ENCODE measurements at regions not wholly inside any gene's neighbourhood (a gene's known extent, or its start where the extent isn't known, plus 50 kb on each side); places are given as distances from the start of the nearest gene placed in this dataset.

DNA sequence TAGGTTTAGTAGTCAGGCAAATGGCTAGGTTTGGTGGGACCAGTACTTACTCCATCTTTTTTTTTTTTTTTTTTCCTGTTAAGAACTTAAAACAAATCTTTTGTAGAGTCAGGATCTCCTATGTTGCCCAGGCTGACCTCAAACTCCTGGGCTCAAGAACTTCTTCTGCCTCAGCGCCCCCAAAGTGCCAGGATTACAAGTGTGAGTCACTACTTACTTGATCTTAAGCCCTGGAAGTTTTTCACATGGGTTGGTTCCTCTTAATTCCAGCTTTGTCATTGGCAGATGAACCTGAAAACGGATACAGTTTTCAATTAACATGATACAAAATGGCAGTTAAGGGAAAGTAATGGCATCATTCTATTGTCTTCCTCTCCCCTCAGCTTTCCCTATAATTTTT lies 179.4 kb upstream of the JAG1 start:
- RAD21 ChIA-PET (ENCODE audit: unreplicated experiment): no interaction called here
- no peak for DNase-seq (ENCODE audit: low read depth, low spot score)
- Histone ChIP-seq H3K79me2 (ENCODE audit: control insufficient read depth, insufficient read depth, low read length) (no peaks in the 10 kb centered on the region), H3K4me3 (no peak overlapping the region), H2AFZ (ENCODE audit: control insufficient read depth, low read depth, low read length) (no peak overlapping the region), H3K27me3 (replicated peaks in 1 of 2; ENCODE audit: control insufficient read depth in 2 of 2, insufficient read depth in 2 of 2, low read length in 1 of 2) (no peaks in the 10 kb centered on the region; a peak in 1 of 4 replicates), H3K36me3 (ENCODE audit: control insufficient read depth in 2 of 2, insufficient read depth in 2 of 2, low read length in 1 of 2) (no peaks in the 10 kb centered on the region), H3K4me1 (ENCODE audit: control insufficient read depth, insufficient read depth, low read length) (no peaks in the 10 kb centered on the region), H3K4me2 (ENCODE audit: control insufficient read depth, insufficient read depth) (no peak overlapping the region), H3K9me3 (replicated peaks; ENCODE audit: control insufficient read depth, insufficient read depth, low read length) (no peaks in the 10 kb centered on the region), H3K27ac (ENCODE audit: control insufficient read depth, insufficient read depth) (no peak overlapping the region), H4K20me1 (ENCODE audit: control insufficient read depth, insufficient read depth) (no peaks in the 10 kb centered on the region; the same call in 1 of the 2 replicates), H3K9ac (ENCODE audit: control insufficient read depth, insufficient read depth, low read length) (no peak overlapping the region)
- SMC1A ChIA-PET (ENCODE audit: uncharacterized antibody, unreplicated experiment): interaction anchor here (0.6 to 0.8 kb wide), 2 partner anchors 11 to 22 kb away, joined by 3 read pairs; no protein-coding TSS in a partner anchor
- CTCF ChIA-PET: interaction anchor here (0.6 kb wide), 1 partner anchor 314 kb away, joined by 5 read pairs; no protein-coding TSS in a partner anchor
- no peak for ATAC-seq
- no TSS peak for BruUV-seq (replicated peaks)
- FAIRE-seq: no peak
- WGBS (ENCODE audit: insufficient coverage, insufficient replicate concordance, low lambda C conversion rate, missing lambda C conversion rate): 0% methylated on average over 2 of the region's 2 CpGs
- in situ Hi-C loops (cut with MboI): no loop called here
- TF ChIP-seq DPF2 (IDR thresholded peaks at IDR 0.05): no peak
- no peak for TF ChIP-seq NFYA (IDR thresholded peaks at IDR 0.05; ENCODE audit: borderline replicate concordance, low read depth, low read length)
- TF ChIP-seq WRNIP1 (IDR thresholded peaks at IDR 0.05; ENCODE audit: borderline replicate concordance, low read depth, low read length): no peak
- TF ChIP-seq E2F4 (IDR thresholded peaks at IDR 0.05; ENCODE audit: low read depth, low read length): no peak
- no peak for TF ChIP-seq ZNF24 (IDR thresholded peaks at IDR 0.05)
- no peak for TF ChIP-seq POLR2A (IDR thresholded peaks at IDR 0.05; ENCODE audit: low read depth, low read length)
- TF ChIP-seq NKRF (conservative IDR thresholded peaks at IDR 0.05): no peak
- TF ChIP-seq, protein P1, sequence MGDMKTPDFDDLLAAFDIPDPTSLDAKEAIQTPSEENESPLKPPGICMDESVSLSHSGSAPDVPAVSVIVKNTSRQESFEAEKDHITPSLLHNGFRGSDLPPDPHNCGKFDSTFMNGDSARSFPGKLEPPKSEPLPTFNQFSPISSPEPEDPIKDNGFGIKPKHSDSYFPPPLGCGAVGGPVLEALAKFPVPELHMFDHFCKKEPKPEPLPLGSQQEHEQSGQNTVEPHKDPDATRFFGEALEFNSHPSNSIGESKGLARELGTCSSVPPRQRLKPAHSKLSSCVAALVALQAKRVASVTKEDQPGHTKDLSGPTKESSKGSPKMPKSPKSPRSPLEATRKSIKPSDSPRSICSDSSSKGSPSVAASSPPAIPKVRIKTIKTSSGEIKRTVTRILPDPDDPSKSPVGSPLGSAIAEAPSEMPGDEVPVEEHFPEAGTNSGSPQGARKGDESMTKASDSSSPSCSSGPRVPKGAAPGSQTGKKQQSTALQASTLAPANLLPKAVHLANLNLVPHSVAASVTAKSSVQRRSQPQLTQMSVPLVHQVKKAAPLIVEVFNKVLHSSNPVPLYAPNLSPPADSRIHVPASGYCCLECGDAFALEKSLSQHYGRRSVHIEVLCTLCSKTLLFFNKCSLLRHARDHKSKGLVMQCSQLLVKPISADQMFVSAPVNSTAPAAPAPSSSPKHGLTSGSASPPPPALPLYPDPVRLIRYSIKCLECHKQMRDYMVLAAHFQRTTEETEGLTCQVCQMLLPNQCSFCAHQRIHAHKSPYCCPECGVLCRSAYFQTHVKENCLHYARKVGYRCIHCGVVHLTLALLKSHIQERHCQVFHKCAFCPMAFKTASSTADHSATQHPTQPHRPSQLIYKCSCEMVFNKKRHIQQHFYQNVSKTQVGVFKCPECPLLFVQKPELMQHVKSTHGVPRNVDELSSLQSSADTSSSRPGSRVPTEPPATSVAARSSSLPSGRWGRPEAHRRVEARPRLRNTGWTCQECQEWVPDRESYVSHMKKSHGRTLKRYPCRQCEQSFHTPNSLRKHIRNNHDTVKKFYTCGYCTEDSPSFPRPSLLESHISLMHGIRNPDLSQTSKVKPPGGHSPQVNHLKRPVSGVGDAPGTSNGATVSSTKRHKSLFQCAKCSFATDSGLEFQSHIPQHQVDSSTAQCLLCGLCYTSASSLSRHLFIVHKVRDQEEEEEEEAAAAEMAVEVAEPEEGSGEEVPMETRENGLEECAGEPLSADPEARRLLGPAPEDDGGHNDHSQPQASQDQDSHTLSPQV (IDR thresholded peaks at IDR 0.05): no peak
- TF ChIP-seq BCL11A (IDR thresholded peaks at IDR 0.05; ENCODE audit: low read depth, low read length): no peak
- no peak for TF ChIP-seq BMI1 (IDR thresholded peaks at IDR 0.05; ENCODE audit: borderline replicate concordance)
- TF ChIP-seq POLR2AphosphoS5 (IDR thresholded peaks at IDR 0.05; ENCODE audit: low read length): no peak
- no peak for TF ChIP-seq FOS (IDR thresholded peaks at IDR 0.05; ENCODE audit: borderline replicate concordance, extremely low read depth, insufficient read length)
- TF ChIP-seq CHD4 (IDR thresholded peaks at IDR 0.05): no peak
- no peak for TF ChIP-seq TCF3 (IDR thresholded peaks at IDR 0.05; ENCODE audit: borderline replicate concordance, insufficient read depth, low read depth, low read length)
- TF ChIP-seq NFIC (IDR thresholded peaks at IDR 0.05; ENCODE audit: low read depth, low read length): no peak
- no peak for TF ChIP-seq ZNF622 (IDR thresholded peaks at IDR 0.05)
- TF ChIP-seq EZH2 (IDR thresholded peaks at IDR 0.05; ENCODE audit: borderline replicate concordance, control insufficient read depth, low read depth, low read length): no peak
- no peak for TF ChIP-seq FOXK2 (IDR thresholded peaks at IDR 0.05)
- intact Hi-C loops (cut with micrococcal nuclease; ENCODE audit: unreplicated experiment): no loop called here
- POLR2A ChIA-PET: interaction anchor here (0.6 kb wide), 1 partner anchor 68 kb away, joined by 3 read pairs; no protein-coding TSS in a partner anchor

Measured in GM12878 (cell line).